Glomerular visceral epithelial cell (primary cell): ENCODE measurements at regions not wholly inside any gene's neighbourhood (a gene's known extent, or its start where the extent isn't known, plus 50 kb on each side); places are given as distances from the start of the nearest gene placed in this dataset.
A peak's percentile ranks its signal among the peaks of the same experiment; 100 is the strongest.

Source experiments
- DNase-seq: peaks from one replicate; pipeline ENCODE4 v3.0.0-alpha.2; 2016; ENCODE audit errors: extremely low spot score

- peak; percentile 21 for DNase-seq
These were observed 166.5 kb downstream of the TFAP2A start for GRCh38 chr6:10248378-10248843.

GRCh38 chr6:10237298-10238038, 177.4 kb downstream of the TFAP2A start:
- DNase-seq, result peak; percentile 73

GRCh38 chr6:10235344-10235743, 179.5 kb downstream of the TFAP2A start:
- peak; percentile 45 for DNase-seq

GRCh38 chr6:10230531-10230930, 184.3 kb downstream of the TFAP2A start:
- DNase-seq, result no peak

- no peak for DNase-seq
These were observed 191.0 kb downstream of the TFAP2A start for GRCh38 chr6:10223841-10224240.

- DNase-seq, result no peak
These were observed 193.7 kb downstream of the TFAP2A start for GRCh38 chr6:10221178-10221577.

DNA sequence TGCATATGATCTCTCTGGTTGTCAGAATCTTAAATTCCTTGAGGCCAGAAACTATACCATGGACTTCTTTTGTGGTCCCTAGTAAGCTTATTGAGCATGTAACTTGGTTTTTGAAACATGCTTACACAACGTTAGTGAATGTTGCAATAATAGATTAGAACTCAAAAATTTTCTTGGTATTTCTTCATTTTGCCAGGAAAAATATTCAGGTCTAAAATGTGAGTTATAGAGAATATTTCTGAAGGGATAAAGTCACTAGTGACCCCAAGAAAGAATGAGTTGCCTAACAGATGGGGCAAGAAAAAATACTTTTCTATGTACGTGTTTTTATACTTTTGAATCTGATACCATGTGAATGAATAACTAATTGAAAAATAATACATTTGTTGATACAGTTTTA, 195.4 kb downstream of the TFAP2A start:
- no peak for DNase-seq

GRCh38 chr6:10217111-10217510, 197.8 kb downstream of the TFAP2A start:
- DNase-seq, result no peak

DNA sequence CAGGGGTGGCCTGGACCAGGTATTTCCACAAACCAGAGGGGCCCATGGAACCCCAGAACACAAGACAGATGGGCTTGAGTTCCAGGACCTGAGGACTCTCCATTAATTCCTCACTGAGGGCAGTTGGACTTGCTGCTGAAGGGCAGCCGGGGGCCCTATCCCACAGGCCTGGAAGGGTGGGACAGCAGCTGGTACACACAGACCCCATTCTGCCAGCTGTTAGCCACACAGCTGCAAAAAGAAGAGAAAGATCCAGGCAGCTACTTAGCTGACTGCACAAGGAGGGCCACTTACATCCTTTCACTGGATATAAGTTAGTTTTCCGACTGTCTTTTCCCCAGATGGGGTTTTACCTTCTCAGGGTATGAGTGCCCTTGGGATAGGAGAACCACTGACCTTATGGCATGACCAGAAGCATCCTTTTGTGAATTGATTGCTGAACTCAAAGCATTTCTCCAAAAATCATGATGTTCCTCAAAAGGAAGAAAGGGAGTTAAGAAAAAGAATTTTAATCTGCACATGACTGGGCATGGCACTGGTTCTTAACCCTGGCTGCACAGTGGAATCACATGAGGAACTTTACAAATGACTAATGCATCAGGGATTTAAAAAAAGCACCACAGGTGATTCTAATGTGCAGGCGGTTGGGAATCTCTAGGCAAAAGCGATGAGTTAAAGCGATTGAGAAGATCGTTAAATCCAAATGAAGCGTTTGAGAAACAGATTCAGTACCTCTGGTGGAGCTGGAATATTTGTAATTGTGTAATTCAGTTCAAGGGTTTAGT, 199.4 kb downstream of the TFAP2A start:
- no peak for DNase-seq

DNA sequence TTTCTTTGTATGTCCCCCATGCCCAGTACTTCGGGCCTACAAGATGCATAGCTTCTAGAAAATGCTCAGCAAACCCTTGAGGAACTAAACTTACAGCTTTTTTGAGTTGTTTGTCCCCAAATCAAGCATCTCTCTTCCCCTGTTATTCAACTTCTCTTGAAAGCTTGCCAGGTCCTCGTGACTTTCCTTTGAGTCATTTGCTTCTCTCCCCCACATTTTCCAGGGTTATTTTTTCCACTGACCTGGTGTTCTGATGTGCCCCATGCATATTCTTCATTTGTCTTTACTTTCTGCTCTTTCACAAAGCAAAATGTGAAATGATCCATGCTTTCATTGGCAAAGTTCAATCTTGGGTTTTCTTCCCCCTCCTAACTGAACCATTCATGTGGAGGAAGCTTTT, 204.8 kb downstream of the TFAP2A start:
- DNase-seq, result peak; percentile 52

DNA sequence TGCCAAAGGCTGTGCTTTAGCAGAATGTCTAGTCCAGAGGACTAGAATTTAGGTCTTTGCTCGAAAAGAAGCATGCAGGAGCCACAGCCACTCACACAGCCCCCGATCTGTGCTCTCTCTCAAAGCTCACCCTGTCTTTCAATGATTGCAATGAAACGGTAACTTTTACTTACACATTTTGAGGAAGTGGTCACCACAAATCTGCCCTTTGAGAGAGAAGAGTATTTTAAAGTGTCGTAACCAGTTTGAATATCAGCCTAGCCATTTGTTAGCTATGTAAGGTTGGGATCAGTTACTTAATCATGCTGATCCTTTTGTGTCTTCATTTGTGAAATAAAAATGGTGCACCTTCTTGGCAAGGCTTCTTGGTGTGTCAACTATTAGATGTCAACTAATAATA, 209.0 kb downstream of the TFAP2A start:
- DNase-seq, result no peak

GRCh38 chr6:10205120-10205519, 209.8 kb downstream of the TFAP2A start:
- DNase-seq, result no peak

DNA sequence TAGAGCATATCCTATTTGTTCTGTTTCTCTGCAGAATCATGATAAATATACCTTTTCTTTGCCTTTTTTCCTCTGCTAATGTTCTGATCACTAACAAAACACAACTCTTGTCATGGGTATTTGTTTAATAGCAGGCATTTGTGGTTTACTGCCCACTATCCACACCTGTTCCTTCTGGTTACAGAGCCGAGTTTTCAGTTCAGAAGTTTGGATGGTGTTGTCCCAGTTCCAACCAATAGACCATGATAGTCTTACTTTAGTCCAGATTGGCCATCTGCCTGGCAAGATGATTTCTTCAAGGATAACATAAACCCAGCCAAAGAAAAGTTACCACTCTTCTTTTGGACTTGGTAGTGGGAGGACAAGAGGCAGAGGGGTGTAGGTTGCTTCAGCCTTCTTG, 211.2 kb downstream of the TFAP2A start:
- no peak for DNase-seq

DNA sequence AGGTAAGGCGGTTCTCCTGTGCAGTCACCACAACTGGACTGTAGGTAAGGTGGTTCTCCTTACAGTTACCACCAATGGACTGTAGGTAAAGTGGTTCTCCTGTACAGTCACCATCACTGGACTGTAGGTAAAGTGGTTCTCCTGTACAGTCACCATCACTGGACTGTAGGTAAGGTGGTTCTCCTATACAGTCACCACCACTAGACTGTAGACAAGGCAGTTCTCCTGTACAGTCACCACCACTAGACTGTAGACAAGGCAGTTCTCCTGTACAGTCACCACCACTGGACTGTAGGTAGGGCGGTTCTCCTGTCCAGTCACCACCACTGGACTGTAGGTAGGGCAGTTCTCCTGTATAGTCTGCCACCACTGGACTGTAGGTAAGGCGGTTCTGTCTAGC, 212.3 kb downstream of the TFAP2A start:
- DNase-seq, result no peak

- no peak for DNase-seq
These were observed 213.0 kb downstream of the TFAP2A start for GRCh38 chr6:10201606-10202510.

DNA sequence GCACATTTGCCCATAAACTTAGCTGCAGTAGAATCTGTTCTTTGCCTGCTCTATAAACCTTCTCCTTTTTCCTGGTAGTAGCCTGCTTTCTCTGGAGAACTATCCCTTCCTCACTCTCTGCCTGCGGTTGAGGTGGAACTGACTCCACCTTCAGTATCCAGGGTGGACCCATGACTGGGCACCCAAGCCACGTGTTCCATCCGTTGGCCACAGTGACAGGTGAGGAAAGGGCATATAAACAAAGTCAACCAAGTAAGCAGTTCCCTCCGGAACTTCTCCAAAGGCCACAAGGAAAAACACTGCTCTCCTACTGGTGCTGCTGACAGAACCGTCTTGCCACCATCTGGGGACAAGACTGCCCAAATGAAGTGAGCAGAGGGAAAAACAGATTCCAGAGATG, 218.8 kb downstream of the TFAP2A start:
- DNase-seq, result no peak

GRCh38 chr6:10194816-10195672, 219.8 kb downstream of the TFAP2A start:
- DNase-seq, result no peak

DNA sequence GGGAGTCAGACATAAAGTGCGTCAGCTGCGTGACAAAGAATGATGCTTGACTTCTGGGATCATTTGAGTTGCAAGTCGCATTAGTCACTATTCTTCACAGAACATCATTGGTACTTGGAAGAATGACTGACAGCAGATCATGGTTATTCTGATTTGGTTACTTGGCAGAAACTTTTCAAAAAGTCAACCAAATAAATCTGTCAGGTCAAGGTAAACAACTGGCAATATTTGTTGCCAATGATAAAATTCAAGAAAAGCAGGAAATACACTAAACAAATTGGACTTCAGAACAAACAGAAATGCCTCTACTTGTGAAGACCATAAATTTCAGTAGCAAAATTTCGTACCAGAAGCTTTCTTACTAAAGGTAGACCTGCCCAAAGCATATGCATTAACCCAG, 221.6 kb downstream of the TFAP2A start:
- DNase-seq, result no peak

DNA sequence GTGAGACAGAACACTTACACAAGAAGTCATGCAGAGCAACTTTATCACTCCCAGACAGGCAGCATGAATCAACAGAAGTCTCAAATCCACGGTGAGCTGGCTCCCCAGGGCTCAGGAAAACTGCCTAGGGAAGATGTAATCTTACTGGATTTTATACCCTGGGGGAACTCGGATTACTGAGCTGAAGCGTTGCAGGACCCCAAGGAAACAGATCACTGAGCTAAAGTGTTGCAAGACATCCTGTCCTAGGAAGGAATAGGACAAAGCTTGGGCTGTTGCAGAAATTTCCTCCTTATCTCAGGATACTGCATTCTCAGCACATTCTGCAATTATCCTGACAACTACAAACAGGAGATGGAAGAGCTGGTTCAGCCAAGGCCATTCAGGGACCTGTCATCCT, 224.8 kb downstream of the TFAP2A start:
- no peak for DNase-seq

- no peak for DNase-seq
These were observed 230.3 kb downstream of the TFAP2A start for GRCh38 chr6:10184371-10185227.
